ENCODE measurements at regions not wholly inside any gene's neighbourhood (a gene's known extent, or its start where the extent isn't known, plus 50 kb on each side); places are given as distances from the start of the nearest gene placed in this dataset.

GRCh38 chr6:156697225-156697830, 79.8 kb upstream of the ARID1B start:
- in situ Hi-C loops (cut with MboI) = no loop called here
- Histone ChIP-seq H3F3A (ENCODE audit: insufficient read depth) (peaks cover 6% of the 10 kb centered on the region), H3K27ac (no peak overlapping the region), H3K27me3 (replicated peaks; ENCODE audit: insufficient read depth) (no peaks in the 10 kb centered on the region), H3K36me3 (ENCODE audit: low read depth) (no peaks in the 10 kb centered on the region), H3K4me2 (ENCODE audit: unreplicated experiment) (no peak overlapping the region), H2AFZ (no peak overlapping the region), H3K4me1 (ENCODE audit: insufficient read depth) (peaks cover 4% of the 10 kb centered on the region; the same call in 1 of the 2 replicates), H3K9ac (no peak overlapping the region), H4K20me1 (ENCODE audit: insufficient read depth) (no peaks in the 10 kb centered on the region), H3K4me3 (no peak overlapping the region), H3K9me2 (ENCODE audit: insufficient read depth) (no peaks in the 10 kb centered on the region), H3K9me3 (ENCODE audit: low read depth) (no peaks in the 10 kb centered on the region), H3K79me2 (ENCODE audit: insufficient read depth) (no peaks in the 10 kb centered on the region)
- no peak for TF ChIP-seq EZH2 (IDR thresholded peaks at IDR 0.05; ENCODE audit: insufficient read depth, poor library complexity, severe bottlenecking)
- TF ChIP-seq EZH2phosphoT487 (IDR thresholded peaks at IDR 0.05; ENCODE audit: insufficient read depth, low read depth) = no peak
- WGBS, 2 experiments (ENCODE audit: low coverage in 1 of 2, low lambda C conversion rate in 2 of 2, missing lambda C conversion rate in 2 of 2) = 77 to 79% methylated on average over 5 of the region's 5 CpGs
- DNase-seq = no peak

GRCh38 chr6:156695742-156696141, 81.4 kb upstream of the ARID1B start:
- 58 to 62% methylated on average over 6 of the region's 6 CpGs for WGBS, 2 experiments (ENCODE audit: low coverage in 1 of 2, low lambda C conversion rate in 2 of 2, missing lambda C conversion rate in 2 of 2)
- in situ Hi-C loops (cut with MboI) = no loop called here
- Histone ChIP-seq H3K9me3 (ENCODE audit: low read depth) (no peaks in the 10 kb centered on the region), H3K27me3 (replicated peaks; ENCODE audit: insufficient read depth) (no peaks in the 10 kb centered on the region), H3K79me2 (ENCODE audit: insufficient read depth) (no peaks in the 10 kb centered on the region), H2AFZ (no peak overlapping the region), H3K9ac (no peak overlapping the region), H3K4me3 (no peak overlapping the region), H3K4me1 (ENCODE audit: insufficient read depth) (peaks cover 4% of the 10 kb centered on the region; the same call in 1 of the 2 replicates), H3K9me2 (ENCODE audit: insufficient read depth) (no peaks in the 10 kb centered on the region), H3K4me2 (ENCODE audit: unreplicated experiment) (no peak overlapping the region), H4K20me1 (ENCODE audit: insufficient read depth) (no peaks in the 10 kb centered on the region), H3F3A (ENCODE audit: insufficient read depth) (peaks cover 6% of the 10 kb centered on the region), H3K27ac (no peak overlapping the region), H3K36me3 (ENCODE audit: low read depth) (no peaks in the 10 kb centered on the region)
- DNase-seq = no peak
- TF ChIP-seq EZH2phosphoT487 (IDR thresholded peaks at IDR 0.05; ENCODE audit: insufficient read depth, low read depth) (no peak), EZH2 (IDR thresholded peaks at IDR 0.05; ENCODE audit: insufficient read depth, poor library complexity, severe bottlenecking) (no peak)

- Histone ChIP-seq H3K36me3 (ENCODE audit: low read depth) (no peaks in the 10 kb centered on the region), H3K4me3 (no peak overlapping the region), H3K9ac (no peak overlapping the region), H3K4me1 (ENCODE audit: insufficient read depth) (peaks cover 4% of the 10 kb centered on the region; the same call in 1 of the 2 replicates), H3K4me2 (ENCODE audit: unreplicated experiment) (no peak overlapping the region), H3K79me2 (ENCODE audit: insufficient read depth) (no peaks in the 10 kb centered on the region), H3K27me3 (replicated peaks; ENCODE audit: insufficient read depth) (no peaks in the 10 kb centered on the region), H3K27ac (no peak overlapping the region), H4K20me1 (ENCODE audit: insufficient read depth) (no peaks in the 10 kb centered on the region), H3K9me3 (ENCODE audit: low read depth) (no peaks in the 10 kb centered on the region), H3K9me2 (ENCODE audit: insufficient read depth) (no peaks in the 10 kb centered on the region), H3F3A (ENCODE audit: insufficient read depth) (peaks cover 6% of the 10 kb centered on the region), H2AFZ (no peak overlapping the region)
- 78 to 86% methylated on average over 2 of the region's 2 CpGs for WGBS, 2 experiments (ENCODE audit: low coverage in 1 of 2, low lambda C conversion rate in 2 of 2, missing lambda C conversion rate in 2 of 2)
- TF ChIP-seq EZH2phosphoT487 (IDR thresholded peaks at IDR 0.05; ENCODE audit: insufficient read depth, low read depth) = no peak
- TF ChIP-seq EZH2 (IDR thresholded peaks at IDR 0.05; ENCODE audit: insufficient read depth, poor library complexity, severe bottlenecking) = no peak
- in situ Hi-C loops (cut with MboI) = no loop called here
- no peak for DNase-seq
Observed at GRCh38 chr6:156694679-156695078, 82.5 kb upstream of the ARID1B start.

- H3F3A ChIP-seq (ENCODE audit: insufficient read depth) = peaks cover 21% of the 10 kb centered on the region
- 82 to 90% methylated on average over 4 of the region's 4 CpGs for WGBS, 2 experiments (ENCODE audit: low coverage in 1 of 2, low lambda C conversion rate in 2 of 2, missing lambda C conversion rate in 2 of 2)
- no peaks in the 10 kb centered on the region for H3K36me3 ChIP-seq (ENCODE audit: low read depth)
- H3K79me2 ChIP-seq (ENCODE audit: insufficient read depth) = no peaks in the 10 kb centered on the region
- in situ Hi-C loops (cut with MboI) = no loop called here
- peaks cover 5% of the 10 kb centered on the region; the same call in 1 of the 2 replicates for H3K4me1 ChIP-seq (ENCODE audit: insufficient read depth)
- H3K27ac ChIP-seq = no peak overlapping the region
- no peak overlapping the region for H2AFZ ChIP-seq
- no peaks in the 10 kb centered on the region for H3K27me3 ChIP-seq (replicated peaks; ENCODE audit: insufficient read depth)
- H3K9me3 ChIP-seq (ENCODE audit: low read depth) = no peaks in the 10 kb centered on the region
- H4K20me1 ChIP-seq (ENCODE audit: insufficient read depth) = no peaks in the 10 kb centered on the region
- no peak overlapping the region for H3K4me3 ChIP-seq
- TF ChIP-seq EZH2 (IDR thresholded peaks at IDR 0.05; ENCODE audit: insufficient read depth, poor library complexity, severe bottlenecking) (no peak), EZH2phosphoT487 (IDR thresholded peaks at IDR 0.05; ENCODE audit: insufficient read depth, low read depth) (no peak)
- H3K9me2 ChIP-seq (ENCODE audit: insufficient read depth) = no peaks in the 10 kb centered on the region
- no peak for DNase-seq
- no peak overlapping the region for H3K4me2 ChIP-seq (ENCODE audit: unreplicated experiment)
- H3K9ac ChIP-seq = no peak overlapping the region
Observed at GRCh38 chr6:156691018-156691417, 86.2 kb upstream of the ARID1B start.

All from GM23248 (cell line).